ENCODE measurements at regions not wholly inside any gene's neighbourhood (a gene's known extent, or its start where the extent isn't known, plus 50 kb on each side); places are given as distances from the start of the nearest gene placed in this dataset.

DNA sequence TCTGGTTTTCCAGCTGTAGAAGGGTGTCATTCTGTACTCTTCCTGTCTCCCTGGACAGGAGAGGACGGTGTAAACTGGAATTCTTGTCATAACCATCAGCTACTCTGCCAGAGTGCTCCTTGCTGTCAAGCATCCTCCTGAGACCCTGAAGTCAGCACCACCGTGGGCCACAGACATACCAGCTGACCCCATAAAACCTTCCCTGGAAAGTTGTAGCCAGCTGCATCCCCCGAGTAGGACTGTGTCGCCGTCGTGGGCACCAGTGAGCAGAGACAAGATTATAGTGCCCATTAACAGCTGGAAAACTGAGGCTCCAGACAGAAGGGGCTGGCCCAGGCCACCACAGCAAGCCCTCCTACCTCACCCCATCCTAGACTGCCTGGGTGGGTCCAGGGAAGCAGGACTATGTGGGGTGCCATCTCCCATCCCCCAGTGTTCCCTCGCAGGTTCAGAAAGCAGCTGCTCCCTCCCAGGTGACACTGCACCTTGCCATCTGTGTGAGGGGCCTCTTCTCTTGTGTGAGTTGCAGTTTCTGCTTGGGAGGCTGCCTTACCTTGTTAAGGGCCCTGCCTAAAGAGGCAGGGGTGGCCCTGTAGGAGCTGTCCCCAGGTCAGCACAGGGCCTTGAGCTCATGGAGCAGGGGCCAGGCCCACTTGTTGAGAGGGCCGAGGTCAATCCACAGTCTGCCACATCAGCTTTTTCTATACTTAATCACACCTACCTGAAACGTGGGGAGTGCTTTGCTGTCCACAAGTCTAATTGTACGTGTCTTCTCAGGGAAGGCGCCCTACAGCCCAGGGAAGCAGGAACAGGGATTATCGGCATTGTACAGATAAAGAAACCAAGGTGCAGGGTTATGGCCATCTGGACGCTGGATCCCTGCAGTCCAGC is 191.9 kb upstream of the LINGO1 start:
- Histone ChIP-seq H3K36me3 (ENCODE audit: control insufficient read depth, insufficient read depth, low read length) (no peaks in the 10 kb centered on the region), H3K9ac (ENCODE audit: low read depth, low read length) (no peak overlapping the region), H3K4me3 (ENCODE audit: low read depth, low read length) (no peak overlapping the region)

DNA sequence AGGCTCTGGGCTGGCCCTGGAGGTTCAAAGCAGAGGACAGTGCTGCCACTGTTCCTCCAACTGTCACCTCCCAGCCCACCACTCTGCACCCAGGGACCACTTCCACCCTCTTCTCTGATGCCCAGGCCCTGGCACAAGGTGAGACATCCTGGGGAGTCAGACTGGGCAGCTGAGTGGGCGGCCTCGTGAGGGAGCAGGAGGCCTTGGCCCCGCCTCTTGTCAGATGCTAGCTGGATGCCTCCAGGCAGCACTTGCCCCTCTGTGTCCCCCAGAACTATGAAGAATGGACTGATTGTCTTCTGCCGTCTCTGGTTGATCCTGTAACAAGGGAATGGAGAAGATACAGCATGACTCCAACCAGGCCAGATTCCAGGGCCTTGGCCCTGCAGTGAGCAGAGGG is 191.0 kb upstream of the LINGO1 start:
- no peaks in the 10 kb centered on the region for H3K36me3 ChIP-seq (ENCODE audit: control insufficient read depth, insufficient read depth, low read length)
- H3K9ac ChIP-seq (ENCODE audit: low read depth, low read length), result no peak overlapping the region
- no peaks in the 10 kb centered on the region for H3K9me3 ChIP-seq (ENCODE audit: control insufficient read depth, insufficient read depth, low read length)
- H3K4me1 ChIP-seq (ENCODE audit: control insufficient read depth, insufficient read depth, low read length), result peaks cover 4% of the 10 kb centered on the region
- peaks cover 20% of the 10 kb centered on the region for H3K27me3 ChIP-seq (ENCODE audit: control insufficient read depth, insufficient read depth, low read length)
- H3K4me3 ChIP-seq (ENCODE audit: low read depth, low read length), result no peak overlapping the region

More for the DNA sequence above, 191.9 kb upstream of the LINGO1 start:
- Histone ChIP-seq H3K4me1 (ENCODE audit: control insufficient read depth, insufficient read depth, low read length) (peaks cover 4% of the 10 kb centered on the region), H3K27me3 (ENCODE audit: control insufficient read depth, insufficient read depth, low read length) (peaks cover 20% of the 10 kb centered on the region), H3K9me3 (ENCODE audit: control insufficient read depth, insufficient read depth, low read length) (no peaks in the 10 kb centered on the region)

- Histone ChIP-seq H3K9ac (ENCODE audit: low read depth, low read length) (no peak overlapping the region), H3K36me3 (ENCODE audit: control insufficient read depth, insufficient read depth, low read length) (no peaks in the 10 kb centered on the region), H3K27me3 (ENCODE audit: control insufficient read depth, insufficient read depth, low read length) (peaks cover 27% of the 10 kb centered on the region), H3K4me3 (ENCODE audit: low read depth, low read length) (no peak overlapping the region), H3K9me3 (ENCODE audit: control insufficient read depth, insufficient read depth, low read length) (no peaks in the 10 kb centered on the region), H3K4me1 (ENCODE audit: control insufficient read depth, insufficient read depth, low read length) (peaks cover 6% of the 10 kb centered on the region)
These were observed 190.0 kb upstream of the LINGO1 start for GRCh38 chr15:77822631-77823230.

- no peaks in the 10 kb centered on the region for H3K36me3 ChIP-seq (ENCODE audit: control insufficient read depth, insufficient read depth, low read length)
- peaks cover 34% of the 10 kb centered on the region for H3K27me3 ChIP-seq (ENCODE audit: control insufficient read depth, insufficient read depth, low read length)
- no peaks in the 10 kb centered on the region for H3K9me3 ChIP-seq (ENCODE audit: control insufficient read depth, insufficient read depth, low read length)
- H3K4me3 ChIP-seq (ENCODE audit: low read depth, low read length), result no peak overlapping the region
- no peak overlapping the region for H3K9ac ChIP-seq (ENCODE audit: low read depth, low read length)
- peaks cover 6% of the 10 kb centered on the region for H3K4me1 ChIP-seq (ENCODE audit: control insufficient read depth, insufficient read depth, low read length)
These were observed 189.2 kb upstream of the LINGO1 start for GRCh38 chr15:77821959-77822256.

DNA sequence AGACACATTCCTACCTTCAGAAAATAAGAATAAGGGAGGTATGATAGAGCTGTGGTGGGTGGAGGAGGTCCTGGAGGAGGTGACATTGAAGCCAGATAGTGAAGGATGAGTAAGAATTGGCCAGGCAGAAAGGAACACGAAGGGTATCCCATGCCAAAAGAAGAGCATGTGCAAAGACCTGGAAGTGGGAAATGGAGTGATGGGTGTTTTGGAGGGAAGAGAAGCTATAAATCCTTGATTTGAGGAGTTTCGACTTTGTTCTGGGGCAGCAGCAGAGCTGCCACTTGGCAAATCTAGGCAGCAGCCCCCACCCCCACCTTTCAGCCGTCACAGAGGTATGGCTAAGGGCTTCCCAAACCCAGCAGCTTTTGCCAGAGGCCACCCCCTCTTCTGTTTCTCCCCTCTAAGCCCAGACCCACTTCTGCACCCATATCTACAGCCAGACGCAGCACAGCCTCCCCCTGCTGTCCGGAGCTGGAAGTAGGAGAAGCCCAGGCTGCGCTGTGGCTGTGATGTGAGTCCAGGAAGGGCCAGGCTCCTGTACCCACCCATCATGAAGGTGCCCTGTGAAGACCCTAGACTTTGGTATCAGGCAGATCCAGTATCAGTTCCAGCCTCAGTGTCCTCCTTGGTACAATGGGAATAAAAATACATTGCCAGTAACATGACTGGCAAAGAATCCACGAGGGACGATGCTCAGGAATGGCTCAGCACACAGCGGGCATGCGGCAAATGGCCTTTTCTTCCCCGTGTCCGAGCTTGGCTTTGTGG is 188.7 kb upstream of the LINGO1 start:
- peaks cover 6% of the 10 kb centered on the region for H3K4me1 ChIP-seq (ENCODE audit: control insufficient read depth, insufficient read depth, low read length)
- no peak overlapping the region for H3K4me3 ChIP-seq (ENCODE audit: low read depth, low read length)
- no peaks in the 10 kb centered on the region for H3K36me3 ChIP-seq (ENCODE audit: control insufficient read depth, insufficient read depth, low read length)
- H3K9ac ChIP-seq (ENCODE audit: low read depth, low read length), result no peak overlapping the region
- peaks cover 34% of the 10 kb centered on the region for H3K27me3 ChIP-seq (ENCODE audit: control insufficient read depth, insufficient read depth, low read length)
- no peaks in the 10 kb centered on the region for H3K9me3 ChIP-seq (ENCODE audit: control insufficient read depth, insufficient read depth, low read length)

DNA sequence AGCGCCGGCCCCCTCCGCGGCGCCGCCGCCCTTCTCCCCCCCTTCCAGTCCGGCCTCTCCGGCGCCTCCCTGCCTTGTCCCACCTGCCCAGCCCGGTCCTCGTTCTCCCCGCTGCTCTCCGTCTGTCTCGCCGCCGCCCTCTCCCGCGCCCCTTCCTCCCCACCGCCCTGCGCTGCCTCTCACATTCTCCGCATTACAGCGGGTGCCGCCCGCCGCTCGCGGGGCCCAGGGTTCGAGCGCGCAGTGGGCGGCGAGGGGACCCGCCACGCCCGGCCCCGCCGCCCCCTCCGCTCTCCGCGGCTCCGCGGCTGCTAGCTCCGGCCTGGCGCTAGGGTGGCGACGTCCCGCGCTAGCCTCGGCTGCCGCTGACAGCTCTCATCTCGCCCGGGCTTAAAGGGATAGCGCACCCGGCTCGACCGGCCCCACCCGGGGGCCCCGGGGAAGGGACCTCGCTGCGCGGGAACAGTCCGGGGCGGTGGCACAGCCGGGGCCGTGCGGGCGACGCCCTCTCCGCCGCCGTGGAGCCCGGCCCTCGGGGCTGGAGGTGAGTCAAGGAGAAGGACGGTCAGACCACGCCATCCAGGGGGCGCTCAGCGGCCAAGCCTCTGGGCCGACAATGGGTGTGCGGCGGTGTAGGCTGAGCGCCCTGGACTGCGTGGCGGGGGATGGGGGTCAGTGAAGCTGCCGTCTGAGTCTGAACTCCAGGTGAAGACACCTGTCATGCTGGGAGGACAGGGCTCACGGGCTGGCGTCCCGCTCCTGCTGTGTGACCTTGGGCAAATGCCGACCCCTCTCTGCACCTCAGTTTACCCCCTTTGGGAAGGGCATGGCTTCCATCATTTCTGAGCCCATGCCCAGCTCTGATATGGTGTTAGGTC is 187.4 kb upstream of the LINGO1 start:
- Histone ChIP-seq H3K27me3 (ENCODE audit: control insufficient read depth, insufficient read depth, low read length) (peaks cover 34% of the 10 kb centered on the region), H3K4me3 (ENCODE audit: low read depth, low read length) (peak overlapping the region; percentile 59), H3K9ac (ENCODE audit: low read depth, low read length) (no peak overlapping the region)

DNA sequence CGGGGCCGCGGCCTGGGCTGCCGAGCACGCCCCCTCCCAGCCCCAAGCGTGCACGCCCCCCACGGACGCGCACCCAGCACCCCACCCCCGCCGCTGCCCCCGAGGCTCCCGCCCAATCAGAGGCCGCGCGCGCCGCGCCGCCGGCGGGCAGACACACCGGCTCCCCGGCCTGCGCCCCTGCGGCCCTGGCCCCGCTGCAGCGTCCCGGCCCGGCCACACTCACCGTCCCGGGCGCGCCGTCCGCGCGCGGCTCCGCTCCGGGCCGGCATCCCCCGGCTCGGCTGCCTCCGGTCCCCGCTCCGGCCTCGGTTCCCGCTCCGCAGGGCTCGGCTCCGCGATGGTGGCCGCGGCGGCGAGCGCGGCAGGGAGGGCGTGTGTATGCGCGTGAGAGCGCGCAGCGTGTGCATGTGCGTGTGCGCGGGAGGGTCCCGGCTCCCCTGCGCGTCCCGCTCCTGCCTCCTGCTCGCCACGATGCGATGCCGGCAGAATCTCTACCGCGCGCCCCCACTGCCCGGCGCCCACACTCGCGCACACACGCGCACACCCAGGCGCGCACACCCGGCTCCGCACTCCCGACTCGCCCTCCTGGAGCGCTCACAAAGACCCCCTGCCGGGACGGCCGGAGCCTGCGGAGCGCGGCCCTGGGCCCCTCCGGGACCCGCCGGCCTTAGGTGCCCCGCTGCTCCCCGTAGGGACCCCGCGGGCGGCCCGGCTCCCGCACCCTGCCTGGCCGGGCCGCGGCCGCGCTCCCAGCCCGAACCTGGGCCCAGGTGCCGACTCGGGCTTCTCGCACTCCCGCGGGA is 186.5 kb upstream of the LINGO1 start:
- peaks cover 34% of the 10 kb centered on the region for H3K27me3 ChIP-seq (ENCODE audit: control insufficient read depth, insufficient read depth, low read length)
- peak overlapping the region; percentile 59 for H3K4me3 ChIP-seq (ENCODE audit: low read depth, low read length)
- peaks cover 6% of the 10 kb centered on the region for H3K4me1 ChIP-seq (ENCODE audit: control insufficient read depth, insufficient read depth, low read length)
- H3K9me3 ChIP-seq (ENCODE audit: control insufficient read depth, insufficient read depth, low read length), result no peaks in the 10 kb centered on the region
- H3K9ac ChIP-seq (ENCODE audit: low read depth, low read length), result no peak overlapping the region
- H3K36me3 ChIP-seq (ENCODE audit: control insufficient read depth, insufficient read depth, low read length), result no peaks in the 10 kb centered on the region

More for the DNA sequence above, 187.4 kb upstream of the LINGO1 start:
- H3K36me3 ChIP-seq (ENCODE audit: control insufficient read depth, insufficient read depth, low read length), result no peaks in the 10 kb centered on the region
- H3K9me3 ChIP-seq (ENCODE audit: control insufficient read depth, insufficient read depth, low read length), result no peaks in the 10 kb centered on the region
- H3K4me1 ChIP-seq (ENCODE audit: control insufficient read depth, insufficient read depth, low read length), result peaks cover 6% of the 10 kb centered on the region

DNA sequence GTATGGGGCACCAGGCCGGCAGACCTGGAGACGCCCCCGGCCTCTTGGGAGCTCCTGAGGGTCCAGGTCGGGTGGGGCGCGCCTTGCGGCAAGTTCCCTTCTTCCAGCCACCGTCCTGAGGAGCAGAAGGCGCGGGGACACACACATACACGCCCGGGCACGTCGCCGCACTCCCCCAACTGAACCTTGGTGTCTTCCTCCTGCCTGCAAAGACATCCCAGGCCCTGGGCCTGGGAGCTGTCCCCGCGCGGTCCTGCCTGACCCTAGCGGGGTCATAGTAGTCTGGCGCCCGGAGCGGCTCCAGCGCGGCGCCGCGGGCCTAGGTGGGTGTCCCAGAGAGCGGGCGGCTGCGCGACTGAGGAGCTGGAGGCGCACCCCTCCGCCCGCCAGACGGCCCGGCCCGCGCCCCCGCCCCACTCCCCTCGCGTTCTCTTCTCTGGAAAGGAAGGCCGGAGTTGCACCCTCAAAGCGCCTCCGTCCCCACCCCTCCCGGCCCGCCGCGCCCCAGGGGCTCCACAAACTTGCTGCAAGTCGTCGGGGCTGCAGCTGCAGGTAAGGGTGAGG is 185.9 kb upstream of the LINGO1 start:
- Histone ChIP-seq H3K9ac (ENCODE audit: low read depth, low read length) (no peak overlapping the region), H3K4me3 (ENCODE audit: low read depth, low read length) (peak overlapping the region; percentile 37), H3K27me3 (ENCODE audit: control insufficient read depth, insufficient read depth, low read length) (peaks cover 32% of the 10 kb centered on the region)

GRCh38 chr15:77817434-77817833 is 184.7 kb upstream of the LINGO1 start:
- H3K36me3 ChIP-seq (ENCODE audit: control insufficient read depth, insufficient read depth, low read length), result no peaks in the 10 kb centered on the region
- peaks cover 6% of the 10 kb centered on the region for H3K4me1 ChIP-seq (ENCODE audit: control insufficient read depth, insufficient read depth, low read length)
- no peak overlapping the region for H3K9ac ChIP-seq (ENCODE audit: low read depth, low read length)
- peaks cover 32% of the 10 kb centered on the region for H3K27me3 ChIP-seq (ENCODE audit: control insufficient read depth, insufficient read depth, low read length)
- H3K4me3 ChIP-seq (ENCODE audit: low read depth, low read length), result no peak overlapping the region
- no peaks in the 10 kb centered on the region for H3K9me3 ChIP-seq (ENCODE audit: control insufficient read depth, insufficient read depth, low read length)

More for the DNA sequence above, 185.9 kb upstream of the LINGO1 start:
- no peaks in the 10 kb centered on the region for H3K36me3 ChIP-seq (ENCODE audit: control insufficient read depth, insufficient read depth, low read length)
- H3K4me1 ChIP-seq (ENCODE audit: control insufficient read depth, insufficient read depth, low read length), result peaks cover 6% of the 10 kb centered on the region
- no peaks in the 10 kb centered on the region for H3K9me3 ChIP-seq (ENCODE audit: control insufficient read depth, insufficient read depth, low read length)

GRCh38 chr15:77816983-77817382 is 184.3 kb upstream of the LINGO1 start:
- no peaks in the 10 kb centered on the region for H3K36me3 ChIP-seq (ENCODE audit: control insufficient read depth, insufficient read depth, low read length)
- peaks cover 30% of the 10 kb centered on the region for H3K27me3 ChIP-seq (ENCODE audit: control insufficient read depth, insufficient read depth, low read length)

More at GRCh38 chr15:77816983-77817382, 184.3 kb upstream of the LINGO1 start:
- Histone ChIP-seq H3K9me3 (ENCODE audit: control insufficient read depth, insufficient read depth, low read length) (no peaks in the 10 kb centered on the region), H3K4me3 (ENCODE audit: low read depth, low read length) (no peak overlapping the region), H3K9ac (ENCODE audit: low read depth, low read length) (no peak overlapping the region), H3K4me1 (ENCODE audit: control insufficient read depth, insufficient read depth, low read length) (peaks cover 6% of the 10 kb centered on the region)
